Colonic mucosa (tissue), 4 donors: ENCODE measurements at regions not wholly inside any gene's neighbourhood (a gene's known extent, or its start where the extent isn't known, plus 50 kb on each side); places are given as distances from the start of the nearest gene placed in this dataset.
"Not testable (repeated sequence)": the region's sequence is repeated elsewhere in the genome, so short reads cannot be mapped to it uniquely, and the experiment has no call there.

Source experiments
- DNase-seq: peaks from one replicate; pipeline ENCODE4 v3.0.0-alpha.2; 2020
- H3K27ac ChIP-seq: fragments of 200-600 bp; one replicate; pipeline ENCODE4 v1.8.0; 2021
- H3K27me3 ChIP-seq: fragments of 200-600 bp; one replicate; pipeline ENCODE4 v1.8.0; 2021
- H3K36me3 ChIP-seq: fragments of 200-600 bp; one replicate; pipeline ENCODE4 v1.8.0; 2021
- H3K4me1 ChIP-seq: fragments of 200-600 bp; one replicate; pipeline ENCODE4 v1.8.0; 2021; ENCODE audit warnings: mild to moderate bottlenecking
- H3K4me3 ChIP-seq: fragments of 200-600 bp; one replicate; pipeline ENCODE4 v1.8.0; 2021
- H3K9ac ChIP-seq, 2 donors: one replicate each; pipeline ENCODE4 v1.7.0; 2013; ENCODE audit warnings: control low read depth in 2 of 2, low read depth in 2 of 2, low read length in 2 of 2
- H3K9me3 ChIP-seq: fragments of 200-600 bp; one replicate; pipeline ENCODE4 v1.8.0; 2021
- intact Hi-C: fragments of 100-400 bp; cut with DNase I; formaldehyde crosslinking; loops from one replicate; pipeline ENCODE4 v1.14.1; 2022
- TF ChIP-seq, protein P1 (sequence below): fragments of 200-600 bp; IDR thresholded peaks from one replicate; pipeline ENCODE4 v1.8.0; 2022; ENCODE audit warnings: antibody characterized with exemption, mild to moderate bottlenecking
- donor health status: healthy.
- donor health status: DM: no; HTN: no; CAD: no.
- donor health status: DM: no; HTN: no; CAD: no.

DNA sequence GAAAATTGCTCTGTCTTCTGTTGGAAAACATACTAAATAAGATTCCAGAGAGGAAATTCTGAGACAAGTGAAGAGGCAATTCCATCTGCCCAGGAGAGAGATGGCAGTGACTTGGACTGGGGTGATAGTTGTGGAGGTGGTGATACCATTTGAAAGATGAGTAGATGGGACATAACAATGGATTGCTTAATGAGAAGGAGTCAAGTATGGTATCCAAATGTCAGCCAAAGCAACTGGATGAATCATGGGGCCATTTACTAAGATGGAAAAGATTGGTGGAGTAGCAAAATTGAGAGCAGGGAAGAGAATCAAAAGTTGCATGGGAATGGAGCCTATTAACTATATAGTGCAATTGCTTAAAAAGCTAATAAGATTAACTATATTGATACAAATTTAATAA is 222.1 kb downstream of the ETAA1 start:
- TF ChIP-seq, protein P1, sequence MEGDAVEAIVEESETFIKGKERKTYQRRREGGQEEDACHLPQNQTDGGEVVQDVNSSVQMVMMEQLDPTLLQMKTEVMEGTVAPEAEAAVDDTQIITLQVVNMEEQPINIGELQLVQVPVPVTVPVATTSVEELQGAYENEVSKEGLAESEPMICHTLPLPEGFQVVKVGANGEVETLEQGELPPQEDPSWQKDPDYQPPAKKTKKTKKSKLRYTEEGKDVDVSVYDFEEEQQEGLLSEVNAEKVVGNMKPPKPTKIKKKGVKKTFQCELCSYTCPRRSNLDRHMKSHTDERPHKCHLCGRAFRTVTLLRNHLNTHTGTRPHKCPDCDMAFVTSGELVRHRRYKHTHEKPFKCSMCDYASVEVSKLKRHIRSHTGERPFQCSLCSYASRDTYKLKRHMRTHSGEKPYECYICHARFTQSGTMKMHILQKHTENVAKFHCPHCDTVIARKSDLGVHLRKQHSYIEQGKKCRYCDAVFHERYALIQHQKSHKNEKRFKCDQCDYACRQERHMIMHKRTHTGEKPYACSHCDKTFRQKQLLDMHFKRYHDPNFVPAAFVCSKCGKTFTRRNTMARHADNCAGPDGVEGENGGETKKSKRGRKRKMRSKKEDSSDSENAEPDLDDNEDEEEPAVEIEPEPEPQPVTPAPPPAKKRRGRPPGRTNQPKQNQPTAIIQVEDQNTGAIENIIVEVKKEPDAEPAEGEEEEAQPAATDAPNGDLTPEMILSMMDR: no peak
- H3K9ac ChIP-seq: no peak overlapping the region
- DNase-seq: no peak
- H3K9me3 ChIP-seq: no peaks in the 10 kb centered on the region
- no peak overlapping the region for H3K27ac ChIP-seq
- no peaks in the 10 kb centered on the region for H3K4me1 ChIP-seq
- H3K27me3 ChIP-seq: no peaks in the 10 kb centered on the region
- intact Hi-C loops: no loop called here
- H3K4me3 ChIP-seq: no peak overlapping the region
- no peaks in the 10 kb centered on the region for H3K36me3 ChIP-seq

DNA sequence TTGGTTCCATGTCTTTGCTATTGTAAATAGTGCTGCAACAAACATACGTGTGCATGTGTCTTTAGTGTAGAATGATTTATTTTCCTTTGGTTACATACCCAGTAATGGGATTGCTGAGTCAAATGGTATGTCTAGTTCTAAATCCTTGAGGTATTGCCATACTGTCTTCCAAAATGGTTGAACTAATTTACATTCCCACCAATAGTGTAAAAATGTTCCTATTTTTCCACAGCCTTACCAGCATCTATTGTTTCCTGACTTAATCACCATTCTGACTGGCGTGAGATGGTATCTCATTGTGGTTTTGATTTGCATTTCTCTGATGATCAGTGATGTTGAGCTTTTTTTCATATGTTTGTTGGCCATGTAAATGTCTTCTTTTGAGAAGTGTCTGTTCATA is 226.6 kb downstream of the ETAA1 start:
- H3K9me3 ChIP-seq, H3K27me3 ChIP-seq, H3K27ac ChIP-seq, H3K9ac ChIP-seq, DNase-seq, H3K4me3 ChIP-seq, H3K4me1 ChIP-seq, H3K36me3 ChIP-seq, intact Hi-C loops: not testable (repeated sequence)

- H3K9ac ChIP-seq: no peak overlapping the region
- no peak overlapping the region for H3K27ac ChIP-seq
- no peak for DNase-seq
- no peaks in the 10 kb centered on the region for H3K9me3 ChIP-seq
- H3K4me3 ChIP-seq: no peak overlapping the region
- TF ChIP-seq, protein P1: no peak
- intact Hi-C loops: no loop called here
- H3K27me3 ChIP-seq: no peaks in the 10 kb centered on the region
- H3K36me3 ChIP-seq: no peaks in the 10 kb centered on the region
- H3K4me1 ChIP-seq: no peaks in the 10 kb centered on the region
Observed at GRCh38 chr2:67625178-67625577, 228.0 kb downstream of the ETAA1 start.

DNA sequence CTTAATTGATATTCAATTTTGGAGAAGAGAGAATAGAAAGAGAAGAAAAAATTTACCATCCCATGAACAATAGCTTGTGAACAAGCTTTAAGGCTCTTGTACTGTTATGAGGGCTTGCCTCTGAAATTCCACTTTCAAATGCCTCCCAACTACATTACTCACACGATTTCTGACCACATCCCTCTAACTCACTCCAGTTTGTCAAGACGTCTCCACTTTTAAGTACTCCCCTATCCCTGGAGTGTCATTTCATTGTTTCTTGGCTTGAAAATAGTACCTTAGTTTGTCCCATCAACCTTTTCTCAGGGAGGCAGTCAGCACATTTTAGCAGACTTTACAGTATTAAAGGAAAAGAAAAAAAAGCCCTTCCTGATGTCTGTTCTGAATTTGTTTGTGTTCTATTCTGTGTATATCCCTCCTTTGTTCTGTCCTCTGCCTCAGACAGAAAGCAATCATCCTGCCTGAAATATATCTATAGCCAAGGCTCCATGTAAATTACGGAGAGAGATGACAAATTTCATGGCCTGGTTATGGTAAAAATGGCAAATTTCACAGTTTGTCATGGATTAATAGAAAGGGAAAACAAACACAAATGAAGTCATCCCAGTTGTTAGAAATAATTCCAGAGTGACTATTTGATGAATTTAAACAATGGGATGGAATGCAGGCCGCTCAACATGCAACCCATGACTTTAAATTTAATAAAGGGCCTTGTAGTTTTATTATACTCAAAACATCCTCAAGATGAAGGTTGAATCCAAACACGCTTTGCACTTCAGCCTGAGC is 228.8 kb downstream of the ETAA1 start:
- H3K36me3 ChIP-seq: no peaks in the 10 kb centered on the region
- no peaks in the 10 kb centered on the region for H3K27me3 ChIP-seq
- H3K4me3 ChIP-seq: no peak overlapping the region
- no peaks in the 10 kb centered on the region for H3K9me3 ChIP-seq
- TF ChIP-seq, protein P1: no peak
- no peak overlapping the region for H3K27ac ChIP-seq
- H3K9ac ChIP-seq: no peak overlapping the region
- intact Hi-C loops: no loop called here
- DNase-seq: no peak
- H3K4me1 ChIP-seq: no peaks in the 10 kb centered on the region

- no peaks in the 10 kb centered on the region for H3K36me3 ChIP-seq
- no peak overlapping the region for H3K4me3 ChIP-seq
- TF ChIP-seq, protein P1: no peak
- no peaks in the 10 kb centered on the region for H3K4me1 ChIP-seq
- H3K9ac ChIP-seq: no peak overlapping the region
- no peaks in the 10 kb centered on the region for H3K9me3 ChIP-seq
- no peaks in the 10 kb centered on the region for H3K27me3 ChIP-seq
- intact Hi-C loops: no loop called here
- DNase-seq: no peak
- no peak overlapping the region for H3K27ac ChIP-seq
Observed at GRCh38 chr2:67626656-67627055, 229.5 kb downstream of the ETAA1 start.

DNA sequence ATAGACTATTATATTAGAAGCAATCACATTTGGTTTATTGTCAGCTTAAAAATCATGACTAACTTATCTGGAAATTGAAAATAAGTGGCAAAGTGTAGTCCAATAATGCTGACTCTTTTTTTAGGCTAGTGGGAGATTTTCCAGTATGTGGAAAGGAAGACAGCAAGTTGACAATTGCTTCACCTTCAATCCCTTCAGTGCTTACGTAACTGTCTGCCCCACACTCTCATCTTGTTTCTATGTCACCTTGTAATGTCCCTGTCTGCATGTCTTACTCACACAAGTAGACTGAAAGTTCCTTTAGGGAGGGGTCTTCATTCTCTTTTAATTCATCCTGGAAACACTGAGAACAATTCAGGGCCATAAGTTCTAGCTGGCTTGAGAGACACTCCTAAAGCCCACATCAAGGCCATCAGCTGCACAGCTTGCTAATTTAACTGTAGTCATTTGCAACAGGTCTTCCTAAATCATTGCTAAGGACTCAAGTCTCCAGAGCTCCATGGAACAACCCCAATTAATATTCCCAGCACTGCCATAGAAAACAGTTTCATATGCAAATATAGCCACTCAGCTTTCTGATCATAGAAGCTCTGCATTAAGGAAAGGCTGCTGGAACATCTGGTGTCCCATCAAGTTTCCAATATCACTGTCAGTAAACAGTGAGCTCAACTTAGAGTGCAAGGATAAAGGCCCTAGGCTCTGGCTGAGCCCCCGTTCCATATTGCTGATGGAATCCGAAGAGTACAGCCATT is 230.5 kb downstream of the ETAA1 start:
- no peak overlapping the region for H3K27ac ChIP-seq
- intact Hi-C loops: no loop called here
- no peak overlapping the region for H3K9ac ChIP-seq
- H3K4me3 ChIP-seq: no peak overlapping the region
- H3K36me3 ChIP-seq: no peaks in the 10 kb centered on the region
- no peaks in the 10 kb centered on the region for H3K9me3 ChIP-seq
- H3K27me3 ChIP-seq: no peaks in the 10 kb centered on the region
- no peak for DNase-seq
- H3K4me1 ChIP-seq: no peaks in the 10 kb centered on the region
- TF ChIP-seq, protein P1: no peak
